Mesendoderm (in vitro differentiated cells): ENCODE measurements at regions not wholly inside any gene's neighbourhood (a gene's known extent, or its start where the extent isn't known, plus 50 kb on each side); places are given as distances from the start of the nearest gene placed in this dataset.

Source experiments
- DNase-seq: peaks from one replicate; pipeline ENCODE4 v3.0.0; 2013
- H2AK5ac ChIP-seq: 2 replicates; pipeline ENCODE4 v1.6.1; 2013; ENCODE audit warnings: low read length, inconsistent platforms
- H2BK120ac ChIP-seq: 2 replicates; pipeline ENCODE4 v1.6.1; 2013; ENCODE audit warnings: low read depth, mild to moderate bottlenecking, low read length, moderate library complexity, mixed read lengths
- H2BK15ac ChIP-seq: replicated peaks from 2 replicates; pipeline ENCODE4 v1.6.1; 2013; ENCODE audit warnings: low read depth, mild to moderate bottlenecking, moderate library complexity
- H2BK5ac ChIP-seq: 2 replicates; pipeline ENCODE4 v1.6.1; 2013; ENCODE audit warnings: low read length, inconsistent platforms
- H3K18ac ChIP-seq: 2 replicates; pipeline ENCODE4 v1.6.1; 2013; ENCODE audit warnings: mild to moderate bottlenecking, low read length, mixed read lengths
- H3K23ac ChIP-seq: one replicate; pipeline ENCODE4 v1.6.1; 2013; ENCODE audit warnings: low read length
- H3K27ac ChIP-seq: 2 replicates; pipeline ENCODE4 v1.5.1; 2013; ENCODE audit warnings: low read depth, mild to moderate bottlenecking, inconsistent platforms, low read length, moderate library complexity
- H3K27me3 ChIP-seq: 2 replicates; pipeline ENCODE4 v1.6.1; 2013; ENCODE audit warnings: low read length, control low read depth, mild to moderate bottlenecking, inconsistent platforms; ENCODE audit not compliant: insufficient read depth, poor library complexity
- H3K36me3 ChIP-seq: 2 replicates; pipeline ENCODE4 v1.6.1; 2013; ENCODE audit warnings: low read length, inconsistent platforms; ENCODE audit not compliant: control insufficient read depth, insufficient read depth
- H3K4ac ChIP-seq: one replicate; pipeline ENCODE4 v1.6.1; 2013; ENCODE audit warnings: low read depth, mild to moderate bottlenecking, low read length, moderate library complexity
- H3K4me1 ChIP-seq: 2 replicates; pipeline ENCODE4 v1.6.1; 2013; ENCODE audit warnings: low read depth, low read length, inconsistent platforms; ENCODE audit not compliant: control insufficient read depth
- H3K4me2 ChIP-seq: 2 replicates; pipeline ENCODE4 v1.6.1; 2013; ENCODE audit warnings: low read length
- H3K4me3 ChIP-seq: 2 replicates; pipeline ENCODE4 v1.5.1; 2013; ENCODE audit warnings: mild to moderate bottlenecking, low read length
- H3K56ac ChIP-seq: one replicate; pipeline ENCODE4 v1.6.1; 2013; ENCODE audit warnings: low read length
- H3K79me1 ChIP-seq: 2 replicates; pipeline ENCODE4 v1.6.1; 2013; ENCODE audit warnings: low read length, inconsistent platforms
- H3K79me2 ChIP-seq: 2 replicates; pipeline ENCODE4 v1.6.1; 2013; ENCODE audit warnings: mild to moderate bottlenecking, low read length; ENCODE audit not compliant: control insufficient read depth, insufficient read depth
- H3K9ac ChIP-seq: 2 replicates; pipeline ENCODE4 v1.6.1; 2013; ENCODE audit warnings: low read length, inconsistent platforms
- H4K5ac ChIP-seq: one replicate; pipeline ENCODE4 v1.6.1; 2013; ENCODE audit warnings: low read length
- H4K8ac ChIP-seq: one replicate; pipeline ENCODE4 v1.6.1; 2013; ENCODE audit warnings: low read depth, mild to moderate bottlenecking, control low read depth, low read length, moderate library complexity
- WGBS: extraction: QIAGEN DNeasy Blood & Tissue Kit; methylation state at CpG from one replicate; pipeline ENCODE4 v1.1.7; 2013; ENCODE audit warnings: low lambda C conversion rate, missing lambda C conversion rate; ENCODE audit not compliant: insufficient coverage; ENCODE audit errors: extremely low coverage; 5-methylcytosine and 5-hydroxymethylcytosine counted together

DNA sequence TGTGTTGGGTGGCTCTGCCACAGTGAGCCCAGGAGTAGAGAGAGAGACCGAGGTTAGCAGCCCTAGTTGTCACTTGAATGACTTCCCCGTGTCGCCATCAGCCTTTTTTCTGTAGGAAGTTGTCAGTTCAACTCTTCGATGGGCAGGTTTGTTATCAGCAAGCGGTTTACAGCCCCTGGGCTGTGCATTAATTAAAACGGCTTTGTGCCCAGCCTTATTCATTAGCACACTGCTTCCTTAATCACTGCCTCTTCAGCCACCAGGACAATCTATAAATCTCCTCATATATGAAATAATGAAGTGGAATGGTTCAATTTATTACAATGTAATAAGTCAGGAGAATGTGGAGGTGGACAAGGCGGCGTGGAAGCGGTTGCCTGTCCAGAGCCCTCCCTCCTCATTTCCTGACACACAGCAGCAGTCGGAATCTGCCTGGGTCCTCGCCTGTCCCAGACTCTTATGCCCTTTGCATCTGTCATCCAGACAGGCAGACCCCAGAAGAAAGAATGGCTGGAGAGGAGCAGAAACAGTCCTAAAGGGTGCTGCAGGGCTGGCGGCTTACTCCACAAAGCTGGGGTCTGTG, 122.4 kb upstream of the OPCML start:
- Histone ChIP-seq H2AK5ac (no peak overlapping the region), H3K4me1 (peaks cover 4% of the 10 kb centered on the region), H3K4me3 (no peak overlapping the region), H3K4ac (no peak overlapping the region), H3K4me2 (no peak overlapping the region), H3K27me3 (no peaks in the 10 kb centered on the region), H3K18ac (no peak overlapping the region), H3K79me1 (no peaks in the 10 kb centered on the region), H2BK120ac (no peak overlapping the region), H4K8ac (no peak overlapping the region), H3K23ac (no peak overlapping the region), H3K36me3 (no peaks in the 10 kb centered on the region), H3K79me2 (no peaks in the 10 kb centered on the region), H2BK15ac (no peak overlapping the region), H3K56ac (no peak overlapping the region), H3K9ac (no peak overlapping the region), H4K5ac (no peak overlapping the region), H2BK5ac (no peak overlapping the region), H3K27ac (no peak overlapping the region)
- DNase-seq = no peak
- WGBS = no CpG with 5 or more reads among the region's 12 CpGs

DNA sequence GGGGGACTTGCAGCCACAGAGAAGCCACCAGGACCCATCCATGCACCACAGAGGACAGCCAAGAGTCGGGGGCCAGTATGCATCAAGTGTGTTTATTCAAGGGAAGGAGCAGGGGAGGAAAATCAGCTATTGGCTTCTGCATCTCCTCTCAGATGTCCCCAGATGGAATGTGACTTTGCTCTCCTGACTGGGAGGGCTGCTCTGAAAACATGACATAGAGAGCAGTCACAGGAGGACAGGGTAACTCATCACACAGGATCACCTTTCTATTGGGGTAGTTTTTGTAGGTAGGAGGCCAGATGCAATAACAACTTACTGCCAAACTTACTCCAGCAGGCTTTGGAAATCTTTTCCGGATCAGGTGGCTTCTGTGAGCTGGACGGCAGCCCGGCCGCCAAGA, 121.0 kb upstream of the OPCML start:
- H3K79me2 ChIP-seq = no peaks in the 10 kb centered on the region
- no peaks in the 10 kb centered on the region for H3K36me3 ChIP-seq
- H3K4me1 ChIP-seq = peaks cover 4% of the 10 kb centered on the region
- no peak overlapping the region for H4K8ac ChIP-seq
- no peak for DNase-seq
- H2BK120ac ChIP-seq = no peak overlapping the region
- no CpG with 5 or more reads among the region's 5 CpGs for WGBS
- H3K56ac ChIP-seq = no peak overlapping the region
- no peaks in the 10 kb centered on the region for H3K79me1 ChIP-seq
- H3K9ac ChIP-seq = no peak overlapping the region
- no peak overlapping the region for H3K27ac ChIP-seq
- no peak overlapping the region for H3K4me3 ChIP-seq
- no peak overlapping the region for H3K23ac ChIP-seq
- H3K27me3 ChIP-seq = no peaks in the 10 kb centered on the region
- no peak overlapping the region for H4K5ac ChIP-seq
- H2BK15ac ChIP-seq = no peak overlapping the region
- H3K4me2 ChIP-seq = no peak overlapping the region
- no peak overlapping the region for H3K4ac ChIP-seq
- no peak overlapping the region for H2AK5ac ChIP-seq
- H3K18ac ChIP-seq = no peak overlapping the region
- no peak overlapping the region for H2BK5ac ChIP-seq

DNA sequence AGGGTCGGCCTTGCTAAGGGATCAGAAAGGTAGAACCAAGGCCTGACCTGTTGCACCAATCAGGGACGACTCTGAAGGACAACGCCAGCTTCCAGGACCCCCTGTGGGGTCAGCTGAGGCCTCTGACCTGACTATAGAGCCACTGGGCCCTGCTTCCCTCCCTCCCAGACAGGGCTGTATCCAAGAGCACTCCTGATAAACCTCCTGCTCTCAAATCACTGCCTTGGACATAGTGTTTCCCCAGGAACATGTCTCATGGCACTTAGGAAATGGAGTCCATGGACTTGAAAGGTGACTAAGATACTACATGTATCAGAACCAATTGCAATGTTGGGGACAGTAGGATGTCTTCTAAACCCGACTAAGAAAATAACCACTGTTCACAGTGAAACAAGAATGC, 117.8 kb upstream of the OPCML start:
- no peak overlapping the region for H3K4me3 ChIP-seq
- no peak overlapping the region for H2AK5ac ChIP-seq
- H2BK15ac ChIP-seq = no peak overlapping the region
- H3K23ac ChIP-seq = no peak overlapping the region
- no peaks in the 10 kb centered on the region for H3K36me3 ChIP-seq
- no peaks in the 10 kb centered on the region for H3K79me1 ChIP-seq
- H3K4ac ChIP-seq = no peak overlapping the region
- H4K8ac ChIP-seq = no peak overlapping the region
- no peaks in the 10 kb centered on the region for H3K27me3 ChIP-seq
- H3K79me2 ChIP-seq = no peaks in the 10 kb centered on the region
- no peak overlapping the region for H3K56ac ChIP-seq
- H4K5ac ChIP-seq = no peak overlapping the region
- H3K9ac ChIP-seq = no peak overlapping the region
- no peak for DNase-seq
- no peak overlapping the region for H3K4me2 ChIP-seq
- H3K18ac ChIP-seq = no peak overlapping the region
- H3K27ac ChIP-seq = no peak overlapping the region
- no peak overlapping the region for H2BK120ac ChIP-seq
- H2BK5ac ChIP-seq = no peak overlapping the region
- WGBS = no CpG with 5 or more reads among the region's 4 CpGs
- H3K4me1 ChIP-seq = peaks cover under 1% of the 10 kb centered on the region

DNA sequence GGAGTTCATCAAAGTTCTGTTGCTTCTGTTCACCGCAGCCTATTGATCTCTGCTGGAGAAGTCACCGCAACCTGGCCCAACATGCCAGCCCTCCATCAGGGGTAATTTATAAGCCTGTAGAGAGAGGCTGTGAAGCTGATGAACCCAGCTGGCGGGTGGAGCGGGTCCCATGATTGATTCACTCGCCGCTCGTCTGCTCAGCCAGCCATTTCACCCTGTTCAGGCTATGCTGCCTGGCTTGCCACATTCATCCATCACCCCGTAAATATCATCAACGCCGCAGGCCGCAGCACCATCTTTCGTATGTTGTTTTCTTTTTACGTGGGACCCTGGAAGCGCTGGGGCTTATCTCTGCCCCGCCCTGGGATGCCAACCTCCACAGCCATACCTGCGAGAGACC, 116.7 kb upstream of the OPCML start:
- H3K9ac ChIP-seq = no peak overlapping the region
- H2BK120ac ChIP-seq = no peak overlapping the region
- H3K27me3 ChIP-seq = no peaks in the 10 kb centered on the region
- H3K4ac ChIP-seq = no peak overlapping the region
- H3K27ac ChIP-seq = no peak overlapping the region
- no peaks in the 10 kb centered on the region for H3K79me1 ChIP-seq
- DNase-seq = no peak
- H2BK15ac ChIP-seq = no peak overlapping the region
- no peak overlapping the region for H4K8ac ChIP-seq
- no peak overlapping the region for H2AK5ac ChIP-seq
- H3K18ac ChIP-seq = no peak overlapping the region
- H3K56ac ChIP-seq = no peak overlapping the region
- H3K4me3 ChIP-seq = no peak overlapping the region
- H3K4me1 ChIP-seq = no peaks in the 10 kb centered on the region
- H3K36me3 ChIP-seq = no peaks in the 10 kb centered on the region
- no peak overlapping the region for H2BK5ac ChIP-seq
- H3K4me2 ChIP-seq = no peak overlapping the region
- no peak overlapping the region for H3K23ac ChIP-seq
- no peaks in the 10 kb centered on the region for H3K79me2 ChIP-seq
- no peak overlapping the region for H4K5ac ChIP-seq
- no CpG with 5 or more reads among the region's 16 CpGs for WGBS

DNA sequence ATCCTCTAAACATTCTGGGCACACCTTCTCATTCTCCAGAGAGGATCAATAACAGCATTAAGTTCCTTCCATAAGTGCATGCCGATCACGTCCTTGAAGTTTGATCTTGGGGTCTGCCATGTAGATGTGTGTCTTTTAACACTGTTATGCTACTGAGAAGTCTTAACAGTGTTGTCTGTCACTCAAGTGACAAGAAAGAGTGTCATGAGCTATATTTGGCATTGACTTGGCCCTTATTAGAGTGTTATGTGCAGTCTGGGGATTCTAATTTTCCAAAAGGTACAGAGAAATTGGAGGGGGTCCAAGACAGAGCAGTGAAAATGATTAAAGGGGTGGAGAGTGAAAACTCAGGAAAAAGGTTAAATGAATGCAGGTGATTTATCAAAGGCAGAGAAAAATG, 107.1 kb upstream of the OPCML start:
- no peak overlapping the region for H3K9ac ChIP-seq
- no peak overlapping the region for H3K4ac ChIP-seq
- no peak overlapping the region for H3K27ac ChIP-seq
- no peak for DNase-seq
- no peak overlapping the region for H3K56ac ChIP-seq
- no peak overlapping the region for H3K4me2 ChIP-seq
- no peaks in the 10 kb centered on the region for H3K4me1 ChIP-seq
- no peaks in the 10 kb centered on the region for H3K79me1 ChIP-seq
- no peak overlapping the region for H3K4me3 ChIP-seq
- no peak overlapping the region for H4K5ac ChIP-seq
- WGBS = no CpG with 5 or more reads among the region's 2 CpGs
- H3K23ac ChIP-seq = no peak overlapping the region
- H2AK5ac ChIP-seq = no peak overlapping the region
- no peaks in the 10 kb centered on the region for H3K79me2 ChIP-seq
- no peaks in the 10 kb centered on the region for H3K36me3 ChIP-seq
- no peak overlapping the region for H3K18ac ChIP-seq
- H2BK120ac ChIP-seq = no peak overlapping the region
- H4K8ac ChIP-seq = no peak overlapping the region
- no peaks in the 10 kb centered on the region for H3K27me3 ChIP-seq
- H2BK5ac ChIP-seq = no peak overlapping the region
- no peak overlapping the region for H2BK15ac ChIP-seq

DNA sequence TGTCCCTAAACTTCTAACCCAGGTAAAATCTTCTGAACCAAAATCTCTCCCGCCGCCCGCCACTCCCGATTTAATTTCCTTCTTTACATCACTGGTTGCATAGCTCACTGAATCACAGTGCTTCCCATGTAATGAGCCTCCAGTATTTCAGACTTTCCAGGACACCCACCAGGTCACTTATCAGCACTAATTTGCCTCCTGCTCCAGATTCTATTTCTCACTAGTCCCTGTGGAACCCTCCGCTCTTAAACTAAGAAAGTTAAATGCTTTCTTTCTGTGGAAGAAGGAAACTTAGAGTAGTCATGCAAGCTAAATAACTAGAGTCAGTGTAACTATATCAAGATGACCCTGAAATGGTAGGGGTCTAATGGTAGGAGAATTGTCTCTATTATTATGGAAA, 106.6 kb upstream of the OPCML start:
- Histone ChIP-seq H2AK5ac (no peak overlapping the region), H3K27ac (no peak overlapping the region), H3K27me3 (no peaks in the 10 kb centered on the region), H3K23ac (no peak overlapping the region), H3K4me1 (no peaks in the 10 kb centered on the region), H3K9ac (no peak overlapping the region), H4K5ac (no peak overlapping the region), H3K4me2 (no peak overlapping the region), H3K79me1 (no peaks in the 10 kb centered on the region), H2BK15ac (no peak overlapping the region), H3K36me3 (no peaks in the 10 kb centered on the region), H3K4ac (no peak overlapping the region), H2BK120ac (no peak overlapping the region), H2BK5ac (no peak overlapping the region), H3K18ac (no peak overlapping the region), H3K56ac (no peak overlapping the region), H4K8ac (no peak overlapping the region), H3K4me3 (no peak overlapping the region), H3K79me2 (no peaks in the 10 kb centered on the region)
- DNase-seq = no peak
- no CpG with 5 or more reads among the region's 5 CpGs for WGBS
